H9 (cell line): ENCODE measurements at regions not wholly inside any gene's neighbourhood (a gene's known extent, or its start where the extent isn't known, plus 50 kb on each side); places are given as distances from the start of the nearest gene placed in this dataset.

Experiments
- DNase-seq: peaks from one replicate; pipeline ENCODE4 v3.0.0-alpha.2; 2017
- H2AFZ ChIP-seq: one replicate; pipeline ENCODE4 v1.6.1; 2013; ENCODE audit warnings: mild to moderate bottlenecking, low read length, control low read depth, moderate library complexity
- H2AK5ac ChIP-seq: 2 replicates; pipeline ENCODE4 v1.6.1; 2013; ENCODE audit warnings: low read length, control low read depth, mixed read lengths; ENCODE audit not compliant: insufficient read length
- H2BK120ac ChIP-seq: one replicate; pipeline ENCODE4 v1.6.1; 2013; ENCODE audit warnings: low read depth, mild to moderate bottlenecking, low read length, control low read depth, inconsistent platforms; ENCODE audit not compliant: poor library complexity, severe bottlenecking
- H2BK12ac ChIP-seq: 2 replicates; pipeline ENCODE4 v1.6.1; 2013; ENCODE audit warnings: low read length, control low read depth, mixed read lengths, low read depth; ENCODE audit not compliant: insufficient read length
- H2BK15ac ChIP-seq: 2 replicates; pipeline ENCODE4 v1.6.1; 2013; ENCODE audit warnings: low read depth, low read length, control low read depth
- H2BK20ac ChIP-seq: one replicate; pipeline ENCODE4 v1.6.1; 2013; ENCODE audit warnings: low read depth, mild to moderate bottlenecking, low read length, control low read depth, inconsistent platforms; ENCODE audit not compliant: poor library complexity, severe bottlenecking
- H2BK5ac ChIP-seq: 2 replicates; pipeline ENCODE4 v1.6.1; 2013; ENCODE audit warnings: low read length, control low read depth, mixed read lengths; ENCODE audit not compliant: insufficient read length
- H3K14ac ChIP-seq: 2 replicates; pipeline ENCODE4 v1.6.1; 2013; ENCODE audit warnings: low read length, control low read depth; ENCODE audit not compliant: insufficient read depth
- H3K18ac ChIP-seq: 2 replicates; pipeline ENCODE4 v1.6.1; 2013; ENCODE audit warnings: low read depth, mild to moderate bottlenecking, mixed read lengths, low read length, control low read depth; ENCODE audit not compliant: insufficient read length
- H3K23ac ChIP-seq: 2 replicates; pipeline ENCODE4 v1.6.1; 2013; ENCODE audit warnings: low read length, control low read depth, mixed read lengths, low read depth; ENCODE audit not compliant: insufficient read length
- H3K23me2 ChIP-seq: 2 replicates; pipeline ENCODE4 v1.6.1; 2013; ENCODE audit warnings: low read depth, mild to moderate bottlenecking, mixed read lengths, low read length, control low read depth; ENCODE audit not compliant: insufficient read length, poor library complexity, severe bottlenecking
- H3K27ac ChIP-seq: 2 replicates; pipeline ENCODE4 v1.5.1; 2013; ENCODE audit warnings: low read length, control low read depth, mixed read lengths, low read depth; ENCODE audit not compliant: insufficient read length
- H3K27me3 ChIP-seq: 2 replicates; pipeline ENCODE4 v1.6.1; 2013; ENCODE audit warnings: low read length, control low read depth, inconsistent platforms; ENCODE audit not compliant: insufficient read depth
- H3K4ac ChIP-seq: 2 replicates; pipeline ENCODE4 v1.6.1; 2013; ENCODE audit warnings: low read depth, mild to moderate bottlenecking, control low read depth, inconsistent platforms, low read length, moderate library complexity
- H3K4me1 ChIP-seq: 2 replicates; pipeline ENCODE4 v1.6.1; 2013; ENCODE audit warnings: low read length, control low read depth, inconsistent platforms; ENCODE audit not compliant: insufficient read depth
- H3K4me2 ChIP-seq: 2 replicates; pipeline ENCODE4 v1.6.1; 2013; ENCODE audit warnings: low read length, control low read depth, mixed read lengths; ENCODE audit not compliant: insufficient read length, insufficient read depth
- H3K56ac ChIP-seq: 2 replicates; pipeline ENCODE4 v1.6.1; 2013; ENCODE audit warnings: low read depth, mild to moderate bottlenecking, mixed read lengths, low read length, control low read depth; ENCODE audit not compliant: insufficient read length
- H3K79me1 ChIP-seq: 2 replicates; pipeline ENCODE4 v1.6.1; 2013; ENCODE audit warnings: low read depth, mild to moderate bottlenecking, moderate library complexity, low read length, control low read depth, inconsistent platforms; ENCODE audit not compliant: insufficient read depth, poor library complexity, severe bottlenecking
- H3K79me2 ChIP-seq: 2 replicates; pipeline ENCODE4 v1.6.1; 2013; ENCODE audit warnings: low read length, control low read depth, inconsistent platforms; ENCODE audit not compliant: insufficient read depth
- H3K9ac ChIP-seq: 2 replicates; pipeline ENCODE4 v1.6.1; 2013; ENCODE audit warnings: low read length, control low read depth, mixed read lengths; ENCODE audit not compliant: insufficient read length; ENCODE audit errors: extremely low read depth
- H3K9me3 ChIP-seq: one replicate; pipeline ENCODE4 v1.6.1; 2013; ENCODE audit warnings: low read depth, low read length, inconsistent platforms; ENCODE audit not compliant: control insufficient read depth
- H3T11ph ChIP-seq: one replicate; pipeline ENCODE4 v1.6.1; 2013; ENCODE audit warnings: mild to moderate bottlenecking, low read length, control low read depth, inconsistent platforms
- H4K20me1 ChIP-seq: one replicate; pipeline ENCODE4 v1.6.1; 2013; ENCODE audit not compliant: control insufficient read depth, insufficient read length, insufficient read depth
- H4K5ac ChIP-seq: 2 replicates; pipeline ENCODE4 v1.6.1; 2013; ENCODE audit warnings: low read depth, mild to moderate bottlenecking, mixed read lengths, low read length, control low read depth; ENCODE audit not compliant: insufficient read length
- H4K8ac ChIP-seq: replicated peaks from 2 replicates; pipeline ENCODE4 v1.6.1; 2013; ENCODE audit warnings: low read length, control low read depth, mixed read lengths, low read depth; ENCODE audit not compliant: insufficient read length
- H4K91ac ChIP-seq: 2 replicates; pipeline ENCODE4 v1.6.1; 2013; ENCODE audit warnings: low read depth, mild to moderate bottlenecking, moderate library complexity, mixed read lengths, low read length, control low read depth; ENCODE audit not compliant: insufficient read length
- H3K27ac Mint-ChIP-seq, 3 experiments: 2 replicates in 2 of 3; 3 replicates in 1 of 3; pipeline ENCODE4 v1.8.0; 2020 to 2021; ENCODE audit warnings: mixed read lengths in 3 of 3, mild to moderate bottlenecking in 1 of 3, moderate library complexity in 1 of 3
- H3K27me3 Mint-ChIP-seq: 2 replicates; pipeline ENCODE4 v1.8.0; 2021; ENCODE audit warnings: low read depth, mild to moderate bottlenecking, moderate library complexity, mixed read lengths
- H3K36me3 Mint-ChIP-seq, 3 experiments: 2 replicates in 2 of 3; 3 replicates in 1 of 3; pipeline ENCODE4 v1.8.0; 2020 to 2021; ENCODE audit warnings: low read depth in 3 of 3, mixed read lengths in 3 of 3; ENCODE audit not compliant: insufficient read depth in 1 of 3
- H3K4me1 Mint-ChIP-seq, 2 experiments: 2 replicates each; pipeline ENCODE4 v1.8.0; 2020; ENCODE audit warnings: mixed read lengths in 2 of 2
- H3K4me3 Mint-ChIP-seq, 2 experiments: 2 replicates in 1 of 2; 3 replicates in 1 of 2; pipeline ENCODE4 v1.8.0; 2020 to 2021; ENCODE audit warnings: mild to moderate bottlenecking in 2 of 2, mixed read lengths in 2 of 2, moderate library complexity in 1 of 2
- H3K9me3 Mint-ChIP-seq, 2 experiments: 2 replicates in 1 of 2; 3 replicates in 1 of 2; pipeline ENCODE4 v1.8.0; 2020; ENCODE audit warnings: mild to moderate bottlenecking in 2 of 2, mixed read lengths in 2 of 2, moderate library complexity in 1 of 2
- WGBS: extraction: QIAGEN DNeasy Blood & Tissue Kit; methylation state at CpG from one replicate; pipeline ENCODE4 v1.1.7; 2013; ENCODE audit warnings: missing lambda C conversion rate, low lambda C conversion rate, mixed read lengths; ENCODE audit not compliant: insufficient read length; ENCODE audit errors: extremely low coverage; 5-methylcytosine and 5-hydroxymethylcytosine counted together
- TF ChIP-seq, protein P1 (sequence below): fragments of 200-600 bp; sonication (generic); conservative IDR thresholded peaks from 3 replicates; pipeline ENCODE4 v1.8.0; 2021; ENCODE audit warnings: antibody characterized with exemption, mild to moderate bottlenecking

DNA sequence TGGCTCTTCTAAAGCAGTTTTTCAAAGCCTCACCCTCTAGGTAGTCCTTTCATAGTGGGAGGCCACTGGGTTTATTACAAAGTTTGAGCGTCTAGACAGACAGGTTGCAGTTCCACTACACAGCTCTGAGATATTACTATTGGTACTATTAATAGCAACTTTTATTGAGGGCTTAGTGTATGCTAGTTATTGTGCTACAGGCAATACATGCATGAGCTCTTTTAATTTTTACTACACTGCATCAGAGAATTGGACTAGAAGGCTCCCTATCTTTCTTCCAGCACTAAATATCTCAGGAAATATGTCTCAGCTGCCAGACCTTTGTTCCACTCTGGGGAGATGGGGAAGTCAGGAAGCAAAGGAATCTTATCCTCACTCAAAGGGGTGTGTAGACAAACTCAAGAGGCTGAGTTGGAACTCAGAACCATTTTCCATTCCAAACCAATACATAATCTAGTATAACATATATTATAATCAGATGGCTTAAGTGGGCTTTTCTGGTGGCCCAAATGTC lies 161.8 kb upstream of the SLC38A2 start:
- H3K4me1 ChIP-seq, result no peaks in the 10 kb centered on the region
- no peak overlapping the region for H2BK20ac ChIP-seq
- no peak overlapping the region for H3K9ac ChIP-seq
- no peaks in the 10 kb centered on the region for H3K79me1 ChIP-seq
- no peak overlapping the region for H2BK12ac ChIP-seq
- H3K56ac ChIP-seq, result no peak overlapping the region
- no peak overlapping the region for H3T11ph ChIP-seq
- Mint-ChIP-seq H3K27ac (no peak overlapping the region), H3K4me1 (peaks cover 11 to 16% of the 10 kb centered on the region in 2 experiments), H3K27me3 (no peaks in the 10 kb centered on the region), H3K4me3 (no peak overlapping the region), H3K36me3 (peaks cover 0 to 4% (median under 1%) of the 10 kb centered on the region in 3 experiments; a peak in 3 of 7 replicates), H3K9me3 (peaks cover under 1 to 4% of the 10 kb centered on the region in 2 experiments; a peak in 3 of 5 replicates)
- TF ChIP-seq, protein P1, sequence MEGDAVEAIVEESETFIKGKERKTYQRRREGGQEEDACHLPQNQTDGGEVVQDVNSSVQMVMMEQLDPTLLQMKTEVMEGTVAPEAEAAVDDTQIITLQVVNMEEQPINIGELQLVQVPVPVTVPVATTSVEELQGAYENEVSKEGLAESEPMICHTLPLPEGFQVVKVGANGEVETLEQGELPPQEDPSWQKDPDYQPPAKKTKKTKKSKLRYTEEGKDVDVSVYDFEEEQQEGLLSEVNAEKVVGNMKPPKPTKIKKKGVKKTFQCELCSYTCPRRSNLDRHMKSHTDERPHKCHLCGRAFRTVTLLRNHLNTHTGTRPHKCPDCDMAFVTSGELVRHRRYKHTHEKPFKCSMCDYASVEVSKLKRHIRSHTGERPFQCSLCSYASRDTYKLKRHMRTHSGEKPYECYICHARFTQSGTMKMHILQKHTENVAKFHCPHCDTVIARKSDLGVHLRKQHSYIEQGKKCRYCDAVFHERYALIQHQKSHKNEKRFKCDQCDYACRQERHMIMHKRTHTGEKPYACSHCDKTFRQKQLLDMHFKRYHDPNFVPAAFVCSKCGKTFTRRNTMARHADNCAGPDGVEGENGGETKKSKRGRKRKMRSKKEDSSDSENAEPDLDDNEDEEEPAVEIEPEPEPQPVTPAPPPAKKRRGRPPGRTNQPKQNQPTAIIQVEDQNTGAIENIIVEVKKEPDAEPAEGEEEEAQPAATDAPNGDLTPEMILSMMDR, result no peak
- H4K91ac ChIP-seq, result no peak overlapping the region
- no peak overlapping the region for H3K4ac ChIP-seq
- no peak overlapping the region for H2BK120ac ChIP-seq
- H4K20me1 ChIP-seq, result no peaks in the 10 kb centered on the region
- no CpG with 5 or more reads among the region's 1 CpG for WGBS
- no peak overlapping the region for H4K5ac ChIP-seq
- no peak overlapping the region for H2BK5ac ChIP-seq
- H3K23me2 ChIP-seq, result no peaks in the 10 kb centered on the region
- H3K18ac ChIP-seq, result no peak overlapping the region
- H3K14ac ChIP-seq, result no peak overlapping the region
- no peak overlapping the region for H2BK15ac ChIP-seq
- no peak overlapping the region for H3K23ac ChIP-seq
- H3K4me2 ChIP-seq, result no peak overlapping the region
- H3K79me2 ChIP-seq, result no peaks in the 10 kb centered on the region
- H4K8ac ChIP-seq, result no peak overlapping the region
- no peak overlapping the region for H2AK5ac ChIP-seq
- no peak overlapping the region for H2AFZ ChIP-seq
- no peak overlapping the region for H3K27ac ChIP-seq
- no peak for DNase-seq
- H3K9me3 ChIP-seq, result no peaks in the 10 kb centered on the region
- H3K27me3 ChIP-seq, result no peaks in the 10 kb centered on the region; the same call in 1 of the 2 replicates
